ENCODE measurements at regions not wholly inside any gene's neighbourhood (a gene's known extent, or its start where the extent isn't known, plus 50 kb on each side); places are given as distances from the start of the nearest gene placed in this dataset.
"Not testable (repeated sequence)": the region's sequence is repeated elsewhere in the genome, so short reads cannot be mapped to it uniquely, and the experiment has no call there.

DNA sequence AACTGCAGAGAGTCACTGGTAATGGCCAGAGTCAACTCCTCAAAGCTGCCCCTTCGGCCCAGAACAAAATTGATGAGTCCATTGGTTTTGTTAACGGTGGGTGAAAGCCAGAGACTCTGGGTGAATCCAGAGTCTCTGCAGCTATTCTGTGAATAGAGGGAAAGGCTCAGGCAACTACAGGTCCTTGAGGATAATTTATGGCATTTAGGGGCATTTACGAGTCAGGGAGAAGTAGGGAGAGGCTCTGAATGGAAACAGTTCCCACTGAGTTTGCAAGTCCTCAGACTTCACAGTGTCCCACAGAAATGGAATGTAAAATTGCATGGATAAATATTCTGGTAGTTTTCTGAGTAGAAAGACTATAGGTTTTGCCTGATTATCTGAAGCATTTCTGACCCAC is 257.8 kb downstream of the SEC61B start:
- DNase-seq (ENCODE audit: low spot score), result no peak

- DNase-seq (ENCODE audit: low spot score), result no peak
Observed at GRCh38 chr9:99485459-99485858, 263.4 kb downstream of the SEC61B start.

GRCh38 chr9:99486684-99487083 is 264.6 kb downstream of the SEC61B start:
- no peak for DNase-seq (ENCODE audit: low spot score)

GRCh38 chr9:99488131-99489059 is 266.3 kb downstream of the SEC61B start:
- no peak for DNase-seq (ENCODE audit: low spot score)

GRCh38 chr9:99489060-99489413 is 267.0 kb downstream of the SEC61B start:
- DNase-seq (ENCODE audit: low spot score), result no peak

DNA sequence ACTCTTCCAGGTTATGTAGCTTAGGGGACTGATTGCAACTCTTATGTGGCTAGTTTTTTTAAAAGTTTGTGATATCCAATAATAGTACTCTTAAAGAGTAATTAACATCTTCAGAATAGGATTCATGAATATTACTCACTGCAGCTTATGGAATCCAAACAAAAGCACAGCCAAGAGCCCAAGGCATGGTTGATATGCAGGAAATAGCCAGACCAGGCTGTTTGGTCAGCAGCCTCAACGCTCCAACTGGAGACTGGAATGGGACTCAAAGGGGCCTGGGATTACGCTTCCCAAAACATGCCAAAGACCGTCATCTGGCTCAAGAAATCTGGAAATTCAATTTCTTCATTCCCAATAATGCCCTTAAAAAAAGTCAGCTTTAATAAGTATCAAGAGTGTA is 268.6 kb downstream of the SEC61B start:
- DNase-seq (ENCODE audit: low spot score), result no peak

GRCh38 chr9:99491408-99492158 is 269.5 kb downstream of the SEC61B start:
- DNase-seq (ENCODE audit: low spot score), result no peak

DNA sequence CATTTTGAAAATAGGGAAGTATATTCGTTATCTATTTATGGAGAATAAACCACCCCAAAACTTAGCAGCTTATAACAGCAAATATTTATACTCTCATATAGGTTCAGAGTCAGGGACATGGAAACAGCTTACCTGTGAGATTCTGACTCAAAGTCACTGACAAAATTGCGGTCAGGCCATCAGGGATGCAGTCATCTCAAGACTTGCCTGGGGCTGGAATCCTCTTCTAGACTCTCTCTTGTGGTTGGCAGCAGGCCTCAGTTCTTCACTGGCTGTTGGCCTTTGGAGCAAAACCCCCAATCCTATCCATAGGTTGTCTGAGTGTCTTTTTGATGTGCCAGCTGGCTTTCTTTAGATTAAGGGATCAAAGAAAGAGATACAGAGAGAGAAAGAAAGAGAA is 275.6 kb downstream of the SEC61B start:
- no peak for DNase-seq (ENCODE audit: low spot score)

GRCh38 chr9:99498979-99499378 is 276.9 kb downstream of the SEC61B start:
- DNase-seq (ENCODE audit: low spot score), result not testable (repeated sequence)

GRCh38 chr9:99505936-99506335 is 283.9 kb downstream of the SEC61B start:
- no peak for DNase-seq (ENCODE audit: low spot score)

- no peak for DNase-seq (ENCODE audit: low spot score)
Observed at GRCh38 chr9:99506747-99507348, 284.8 kb downstream of the SEC61B start.

DNA sequence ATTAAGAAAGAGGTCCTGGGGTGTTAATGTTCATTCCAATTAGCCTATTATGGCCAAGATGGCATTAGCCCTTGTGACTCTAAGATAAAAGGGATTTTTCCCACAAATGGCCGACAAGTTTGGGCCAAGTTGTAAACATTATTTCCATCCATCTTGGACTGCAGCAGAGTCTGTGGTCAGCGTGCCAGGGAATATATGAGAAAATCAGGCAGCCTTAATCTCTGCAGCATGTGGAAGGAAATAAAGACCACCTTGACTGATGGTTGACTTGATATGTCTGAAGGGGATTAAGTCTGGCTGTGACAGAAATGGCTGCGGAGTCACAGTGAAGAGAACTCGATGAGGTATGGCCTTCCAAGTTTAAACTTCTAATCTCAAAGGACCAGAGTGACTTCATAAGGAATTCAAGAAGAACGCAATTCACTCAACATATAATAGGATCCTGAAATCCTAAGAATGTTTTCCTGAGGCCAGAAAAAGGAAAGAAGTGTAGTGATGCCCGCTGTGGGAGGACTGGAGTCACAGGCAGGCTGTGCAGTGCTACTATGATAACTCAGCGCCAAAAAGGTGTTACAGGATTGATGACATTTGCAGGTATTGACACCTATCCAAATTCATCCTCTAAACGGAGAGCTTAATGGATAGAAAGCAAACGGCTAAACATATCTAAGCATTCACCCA is 287.1 kb downstream of the SEC61B start:
- DNase-seq (ENCODE audit: low spot score), result no peak

DNA sequence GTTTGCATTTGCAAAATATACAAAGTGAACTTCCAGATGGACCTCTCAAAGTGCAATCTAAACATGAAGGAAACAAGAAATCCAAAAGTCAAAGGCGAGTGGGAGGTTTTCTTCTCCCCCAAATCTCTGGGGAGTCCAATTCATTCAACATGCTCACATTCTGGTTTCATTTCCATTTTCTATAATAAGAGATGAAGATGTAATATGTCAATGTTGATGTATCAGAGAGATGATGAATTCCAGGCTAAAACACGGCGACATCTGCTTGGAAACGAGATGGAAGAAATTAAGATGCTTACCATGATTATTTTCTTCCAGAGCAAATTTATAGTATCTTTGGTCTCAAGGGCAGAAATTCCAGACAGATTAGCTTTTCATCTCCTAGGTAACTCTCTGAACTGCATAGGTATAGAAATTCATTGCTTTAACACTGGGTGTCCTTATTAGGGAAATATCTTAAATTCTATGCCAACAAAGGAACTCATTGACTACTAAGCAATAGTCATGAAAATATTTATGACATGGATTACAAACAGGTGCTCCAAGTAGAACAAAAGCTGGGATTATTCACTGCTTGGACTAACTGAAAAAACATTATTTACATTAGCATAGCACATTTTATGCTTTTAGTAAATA is 287.9 kb downstream of the SEC61B start:
- DNase-seq (ENCODE audit: low spot score), result no peak

DNA sequence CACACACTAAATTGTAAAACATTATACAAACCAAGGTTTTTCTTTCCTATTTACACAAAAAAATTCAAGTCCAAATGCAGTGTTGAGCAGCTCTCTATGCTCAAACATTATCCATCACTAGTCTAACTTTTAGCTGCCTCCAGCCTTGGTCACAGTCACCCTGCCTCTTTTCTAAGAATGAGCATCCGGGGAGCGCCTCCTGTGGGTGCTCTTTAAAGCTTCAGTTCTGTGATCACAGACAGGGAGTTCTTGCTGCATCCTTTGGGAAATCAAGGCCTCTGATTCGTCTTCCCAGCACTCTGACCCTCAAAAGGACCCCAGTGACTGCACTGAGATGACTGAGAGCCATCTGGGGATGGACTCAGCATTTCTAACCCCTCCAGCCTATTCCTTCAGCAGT is 289.6 kb downstream of the SEC61B start:
- DNase-seq (ENCODE audit: low spot score), result no peak

- no peak for DNase-seq (ENCODE audit: low spot score)
Observed at GRCh38 chr9:99513441-99514112, 291.5 kb downstream of the SEC61B start.

- no peak for DNase-seq (ENCODE audit: low spot score)
Observed at GRCh38 chr9:99515093-99515492, 293.0 kb downstream of the SEC61B start.

DNA sequence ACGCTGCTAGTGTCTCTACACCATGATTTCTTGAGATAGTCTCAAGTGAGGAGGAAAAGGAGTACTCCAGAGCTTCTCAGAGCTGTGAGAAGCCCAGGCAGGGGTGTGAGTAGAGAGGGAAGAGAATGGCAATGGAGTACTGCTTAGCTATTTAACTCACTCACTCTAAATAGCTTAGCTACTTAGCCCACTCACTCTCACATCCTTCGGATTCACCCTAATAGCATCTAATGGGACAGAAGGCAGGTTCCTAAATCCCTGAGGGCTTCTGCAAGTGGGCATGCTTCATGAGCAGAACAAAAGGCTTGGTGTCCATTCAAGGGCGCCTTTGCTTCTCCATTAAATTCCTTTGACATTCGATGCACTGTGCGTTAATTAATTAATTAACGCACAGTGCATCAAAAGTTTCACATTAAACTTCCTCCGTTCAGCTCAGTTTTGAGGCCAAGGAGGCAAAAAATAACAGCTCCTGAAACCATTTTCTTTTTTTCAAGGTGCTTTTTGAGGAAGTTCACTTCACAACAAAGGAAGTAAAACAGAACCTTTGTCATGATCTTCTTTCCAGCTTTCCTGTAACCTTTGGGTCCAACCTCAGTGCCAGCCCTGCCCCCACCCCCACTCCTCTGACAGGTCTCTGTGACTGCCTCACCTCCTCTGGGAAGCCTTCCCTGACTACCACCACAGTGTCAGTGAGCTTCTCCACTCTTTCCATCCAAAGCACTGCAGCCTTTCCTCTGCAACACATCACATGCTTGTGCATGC is 294.0 kb downstream of the SEC61B start:
- no peak for DNase-seq (ENCODE audit: low spot score)

- DNase-seq (ENCODE audit: low spot score), result no peak
Observed at GRCh38 chr9:99516657-99517049, 294.6 kb downstream of the SEC61B start.

DNA sequence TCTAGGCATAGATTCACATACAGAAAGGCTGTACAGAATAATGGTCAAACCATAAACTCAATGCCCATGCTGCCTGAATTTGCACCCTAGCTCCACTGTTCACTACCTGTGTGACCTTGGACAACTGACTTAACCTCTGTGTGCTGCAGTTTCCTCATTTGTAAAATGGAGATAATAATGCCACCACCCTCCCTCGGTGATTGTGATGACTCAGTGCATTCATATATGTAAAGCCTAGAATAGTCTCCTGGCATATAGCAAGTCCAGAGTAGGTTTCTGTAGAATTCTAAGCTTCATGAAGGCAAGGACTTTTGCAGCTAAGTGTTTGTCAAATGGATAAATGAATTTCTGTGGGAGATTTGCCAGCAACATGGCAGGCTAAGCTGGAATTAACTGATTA is 297.8 kb upstream of the NR4A3 start:
- DNase-seq (ENCODE audit: low spot score), result no peak

GRCh38 chr9:99531313-99531712 is 290.4 kb upstream of the NR4A3 start:
- DNase-seq (ENCODE audit: low spot score), result no peak

DNA sequence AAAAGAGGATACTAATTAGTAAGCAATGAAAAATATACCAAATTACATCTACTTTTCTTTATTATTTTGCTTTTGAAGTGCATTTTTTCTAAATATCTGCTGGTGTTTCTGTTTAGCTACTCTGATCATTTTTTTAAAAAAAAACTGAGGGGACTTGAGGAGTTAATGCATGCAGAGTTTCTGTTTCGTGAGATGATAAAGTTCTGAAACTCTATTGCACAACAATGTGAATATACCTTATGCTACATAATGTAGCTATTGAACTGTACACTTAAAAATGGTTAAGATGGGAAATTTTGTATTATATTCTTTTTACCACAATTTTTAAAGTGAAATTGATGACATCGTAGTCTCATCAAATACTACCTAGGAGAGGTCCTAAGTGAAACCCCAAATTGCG is 288.3 kb upstream of the NR4A3 start:
- no peak for DNase-seq (ENCODE audit: low spot score)

All from left forelimb (tissue), 1 donor.